AG09309 (cell line): ENCODE measurements at regions not wholly inside any gene's neighbourhood (a gene's known extent, or its start where the extent isn't known, plus 50 kb on each side); places are given as distances from the start of the nearest gene placed in this dataset.
"Not testable (repeated sequence)": the region's sequence is repeated elsewhere in the genome, so short reads cannot be mapped to it uniquely, and the experiment has no call there.

Experiments
- DNase-seq: peaks from one replicate; pipeline ENCODE4 v3.0.0-alpha.2; 2010; ENCODE audit warnings: low read depth
- H3K4me3 ChIP-seq: 2 replicates; pipeline ENCODE4 v1.5.1; 2011; ENCODE audit warnings: mild to moderate bottlenecking, low read depth, low read length, moderate library complexity; ENCODE audit not compliant: control insufficient read depth
- TF ChIP-seq, protein P1 (sequence below): IDR thresholded peaks from 2 replicates; pipeline ENCODE4 v1.5.1; 2011; ENCODE audit warnings: mild to moderate bottlenecking, low read depth, low read length, inconsistent platforms; ENCODE audit not compliant: insufficient read depth, control insufficient read depth; ENCODE audit errors: missing control alignments

DNA sequence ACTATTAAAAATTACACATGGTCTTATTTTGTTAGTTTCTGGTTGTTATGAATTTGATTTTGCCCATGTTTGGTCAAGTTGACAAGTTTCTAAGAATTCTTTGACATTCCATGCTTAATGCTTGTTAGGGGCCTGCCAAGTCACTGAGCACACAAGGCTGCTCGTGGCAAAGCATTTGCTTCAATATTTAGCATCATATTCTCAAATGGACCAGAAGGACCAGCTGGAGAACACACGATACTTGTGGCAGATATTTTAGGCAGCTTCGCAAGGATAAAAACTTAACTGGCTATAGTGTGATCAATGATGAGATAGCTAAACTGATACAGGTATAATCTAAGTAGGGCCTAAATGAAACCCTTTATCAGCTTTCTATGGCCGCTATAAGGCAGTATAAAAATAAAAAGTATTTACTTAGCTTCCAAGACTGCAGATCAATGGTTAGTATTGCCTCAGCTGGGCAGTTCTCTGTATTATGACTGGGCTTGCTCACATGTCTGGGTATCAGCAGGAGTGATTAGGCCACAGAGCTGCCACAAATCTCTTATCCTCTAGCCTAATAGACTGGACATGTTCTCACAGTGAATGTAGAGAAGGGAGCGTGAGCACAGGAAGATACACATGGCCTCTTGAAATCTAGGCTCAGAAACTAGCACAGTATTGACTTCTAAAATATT lies 155.9 kb upstream of the SPRY2 start:
- TF ChIP-seq, protein P1, sequence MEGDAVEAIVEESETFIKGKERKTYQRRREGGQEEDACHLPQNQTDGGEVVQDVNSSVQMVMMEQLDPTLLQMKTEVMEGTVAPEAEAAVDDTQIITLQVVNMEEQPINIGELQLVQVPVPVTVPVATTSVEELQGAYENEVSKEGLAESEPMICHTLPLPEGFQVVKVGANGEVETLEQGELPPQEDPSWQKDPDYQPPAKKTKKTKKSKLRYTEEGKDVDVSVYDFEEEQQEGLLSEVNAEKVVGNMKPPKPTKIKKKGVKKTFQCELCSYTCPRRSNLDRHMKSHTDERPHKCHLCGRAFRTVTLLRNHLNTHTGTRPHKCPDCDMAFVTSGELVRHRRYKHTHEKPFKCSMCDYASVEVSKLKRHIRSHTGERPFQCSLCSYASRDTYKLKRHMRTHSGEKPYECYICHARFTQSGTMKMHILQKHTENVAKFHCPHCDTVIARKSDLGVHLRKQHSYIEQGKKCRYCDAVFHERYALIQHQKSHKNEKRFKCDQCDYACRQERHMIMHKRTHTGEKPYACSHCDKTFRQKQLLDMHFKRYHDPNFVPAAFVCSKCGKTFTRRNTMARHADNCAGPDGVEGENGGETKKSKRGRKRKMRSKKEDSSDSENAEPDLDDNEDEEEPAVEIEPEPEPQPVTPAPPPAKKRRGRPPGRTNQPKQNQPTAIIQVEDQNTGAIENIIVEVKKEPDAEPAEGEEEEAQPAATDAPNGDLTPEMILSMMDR, result no peak
- no peak for DNase-seq
- no peak overlapping the region for H3K4me3 ChIP-seq

DNA sequence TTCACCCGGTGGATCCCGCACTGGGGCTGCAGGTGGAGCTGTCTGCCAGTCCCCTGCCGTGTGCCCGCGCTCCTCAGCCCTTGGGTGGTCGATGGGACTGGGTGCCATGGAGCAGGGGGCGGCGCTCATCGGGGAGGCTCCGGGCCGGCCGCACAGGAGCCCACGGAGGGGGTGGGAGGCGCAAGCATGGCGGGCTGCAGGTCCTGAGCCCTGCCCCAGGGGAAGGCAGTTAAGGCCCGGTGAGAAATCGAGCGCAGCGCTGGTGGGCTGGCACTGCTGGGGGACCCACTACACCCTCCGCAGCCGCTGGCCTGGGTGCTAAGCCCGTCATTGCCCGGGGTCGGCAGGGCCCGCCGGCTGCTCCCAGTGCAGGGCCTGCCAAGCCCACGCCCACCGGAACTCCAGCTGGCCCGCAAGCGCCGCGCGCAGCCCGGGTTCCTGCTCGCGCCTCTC lies 149.6 kb upstream of the SPRY2 start:
- DNase-seq, H3K4me3 ChIP-seq: not testable (repeated sequence)

DNA sequence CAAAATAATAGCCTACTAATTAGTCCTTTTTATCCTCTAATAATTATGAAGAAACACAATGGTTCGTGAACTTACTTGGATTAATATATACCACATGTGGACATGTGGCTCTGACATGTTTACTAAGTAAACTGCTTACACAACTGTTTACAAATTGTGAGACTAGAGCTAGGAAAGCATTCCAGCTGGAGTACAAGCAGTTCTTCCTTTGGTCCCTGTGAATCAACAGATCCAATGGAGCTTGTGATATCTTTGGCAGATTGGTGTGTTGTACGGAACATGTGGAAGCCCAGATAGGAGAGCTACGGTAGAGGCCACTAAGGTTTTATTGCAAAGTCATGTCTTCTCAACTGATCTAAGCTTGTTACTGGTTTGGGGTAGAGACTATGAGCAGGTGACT lies 145.5 kb upstream of the SPRY2 start:
- no peak for DNase-seq
- TF ChIP-seq, protein P1, result no peak
- no peak overlapping the region for H3K4me3 ChIP-seq

DNA sequence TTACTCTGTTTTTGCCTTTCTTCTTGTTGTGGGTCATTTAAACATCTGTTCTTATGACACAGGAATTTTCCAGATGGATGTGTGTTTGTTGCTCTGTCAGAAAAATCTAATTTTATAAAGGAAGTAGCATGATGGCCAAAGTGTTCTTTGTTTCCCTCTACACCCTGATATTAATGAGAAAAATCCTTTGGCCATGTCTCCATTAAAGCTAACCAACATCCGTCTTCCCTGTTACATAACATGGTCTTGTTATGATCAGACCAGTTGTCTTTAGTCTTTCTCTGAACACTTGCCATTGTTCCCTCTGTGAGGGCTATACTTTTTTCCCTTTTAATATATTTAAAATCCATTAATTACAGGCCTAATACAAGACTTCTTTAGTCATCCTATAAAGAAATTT lies 142.2 kb upstream of the SPRY2 start:
- no peak overlapping the region for H3K4me3 ChIP-seq
- TF ChIP-seq, protein P1, result no peak
- DNase-seq, result no peak

DNA sequence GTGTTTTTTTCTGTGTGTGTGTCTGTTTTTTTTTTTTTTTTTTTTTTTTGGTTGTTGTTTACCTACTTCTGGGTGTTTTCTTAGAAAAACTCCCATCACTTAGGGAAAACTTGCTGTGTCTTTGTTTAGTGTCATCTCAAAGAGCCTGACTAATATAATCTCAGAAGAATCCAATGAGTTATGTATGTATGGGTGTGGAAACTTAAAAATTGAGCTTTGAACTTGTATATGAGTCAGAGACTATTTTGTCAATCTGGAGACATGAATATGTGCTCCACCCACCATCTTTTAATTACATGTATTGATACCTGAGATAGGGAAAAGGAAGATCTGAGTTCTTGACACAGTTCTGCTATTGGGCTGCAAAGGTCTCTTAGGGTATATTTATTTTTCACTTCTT lies 140.7 kb upstream of the SPRY2 start:
- no peak overlapping the region for H3K4me3 ChIP-seq
- TF ChIP-seq, protein P1, result no peak
- DNase-seq, result no peak

DNA sequence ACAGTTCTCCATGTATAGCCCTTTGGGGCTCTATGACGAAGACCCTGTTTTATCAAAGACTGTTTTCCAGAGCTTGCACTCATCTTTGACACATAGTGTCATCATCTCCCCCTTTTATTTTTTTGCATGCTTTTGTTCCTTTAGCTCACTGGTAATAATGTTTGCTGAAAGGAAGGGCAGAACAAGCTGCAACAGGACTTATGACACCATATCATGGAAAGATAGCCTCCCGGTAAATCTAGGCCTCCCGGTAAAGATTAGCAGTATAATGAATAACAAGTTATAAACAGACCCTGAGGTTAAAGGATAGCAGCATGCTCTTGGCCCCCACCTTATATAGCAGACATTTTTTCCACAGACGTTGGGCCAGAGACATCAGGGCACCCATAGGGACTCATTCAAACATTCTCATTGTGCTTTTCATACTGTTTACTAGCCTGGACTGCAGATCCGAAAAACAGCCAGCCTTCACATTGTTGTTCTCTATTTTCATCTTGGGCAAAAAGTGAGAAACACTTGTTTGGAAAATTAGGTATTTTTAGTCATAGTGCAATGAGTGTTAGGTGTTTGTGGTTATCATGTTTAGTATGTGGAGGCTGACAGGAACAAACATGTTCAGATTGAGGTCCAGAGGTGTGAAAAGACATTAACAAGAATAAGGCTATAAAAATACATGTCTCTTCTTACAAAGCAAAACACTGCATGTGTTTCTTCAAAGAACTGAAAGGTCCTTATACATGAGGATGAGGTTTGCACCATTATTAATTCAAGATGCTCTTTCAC lies 136.9 kb upstream of the SPRY2 start:
- TF ChIP-seq, protein P1, result no peak
- no peak overlapping the region for H3K4me3 ChIP-seq
- DNase-seq, result no peak

DNA sequence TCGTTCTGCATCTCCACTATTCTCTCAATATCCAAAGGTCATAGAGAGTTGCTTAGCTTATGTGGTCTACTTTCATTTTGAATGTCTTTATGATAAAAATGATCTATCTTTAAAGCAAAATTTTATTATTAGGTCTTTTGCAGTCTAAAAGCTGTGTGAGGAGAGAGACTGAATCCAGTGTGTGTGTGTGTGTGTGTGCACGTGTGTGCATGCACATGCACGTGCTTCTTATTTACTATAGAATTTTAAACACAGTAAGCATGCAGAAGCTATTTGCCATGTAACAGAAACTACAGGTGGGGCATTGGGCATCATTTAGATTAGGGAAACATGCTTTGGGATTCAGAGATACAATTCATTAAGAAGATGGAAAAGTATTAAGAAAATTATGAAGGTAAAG lies 136.0 kb upstream of the SPRY2 start:
- no peak overlapping the region for H3K4me3 ChIP-seq
- DNase-seq, result no peak
- TF ChIP-seq, protein P1, result no peak
